ENCODE measurements at regions not wholly inside any gene's neighbourhood (a gene's known extent, or its start where the extent isn't known, plus 50 kb on each side); places are given as distances from the start of the nearest gene placed in this dataset.

- Mint-ChIP-seq H3K4me1 (peaks cover 21% of the 10 kb centered on the region), H3K9me3 (no peaks in the 10 kb centered on the region), H3K27ac (no peak overlapping the region), H3K4me3 (no peak overlapping the region), H3K36me3 (ENCODE audit: low read depth) (no peaks in the 10 kb centered on the region), H3K27me3 (ENCODE audit: low read depth) (no peaks in the 10 kb centered on the region)
- no peak for TF ChIP-seq CTCF (IDR thresholded peaks at IDR 0.05; ENCODE audit: unreplicated experiment in 3 of 3)
Measured at GRCh38 chr20:55099251-55099650, 623.9 kb downstream of the DOK5 start.

DNA sequence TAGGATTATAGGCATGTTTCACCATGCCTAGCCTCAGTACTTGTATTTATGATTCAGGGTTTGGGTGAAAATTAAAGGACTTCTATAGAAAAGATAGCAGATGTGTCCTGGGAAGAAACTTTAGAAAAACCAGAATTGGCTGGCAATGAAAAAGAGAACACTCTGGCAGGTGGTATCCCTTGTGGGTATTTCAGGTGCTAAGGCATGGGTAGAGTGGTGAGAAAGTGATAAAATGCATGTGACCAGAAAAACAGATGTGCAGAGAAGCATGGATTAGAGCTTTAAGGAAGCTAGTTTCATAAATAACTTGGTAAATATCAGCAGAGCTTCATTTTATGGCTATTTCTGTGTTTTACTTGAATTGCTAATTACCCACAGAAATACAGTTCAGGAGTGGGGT is 622.2 kb downstream of the DOK5 start:
- Mint-ChIP-seq H3K4me3 (no peak overlapping the region), H3K27ac (no peak overlapping the region), H3K36me3 (ENCODE audit: low read depth) (no peaks in the 10 kb centered on the region), H3K9me3 (no peaks in the 10 kb centered on the region), H3K4me1 (peaks cover 24% of the 10 kb centered on the region), H3K27me3 (ENCODE audit: low read depth) (no peaks in the 10 kb centered on the region)
- TF ChIP-seq CTCF (IDR thresholded peaks at IDR 0.05; ENCODE audit: unreplicated experiment in 3 of 3): no peak

GRCh38 chr20:55095745-55096400 is 620.5 kb downstream of the DOK5 start:
- TF ChIP-seq CTCF (IDR thresholded peaks at IDR 0.05; ENCODE audit: unreplicated experiment in 3 of 3): no peak

GRCh38 chr20:55094353-55094861 is 619.0 kb downstream of the DOK5 start:
- Mint-ChIP-seq H3K4me1 (peaks cover 24% of the 10 kb centered on the region), H3K27ac (peak overlapping the region; percentile 23 to 66 (median 49)), H3K9me3 (no peaks in the 10 kb centered on the region), H3K4me3 (no peak overlapping the region), H3K27me3 (ENCODE audit: low read depth) (no peaks in the 10 kb centered on the region), H3K36me3 (ENCODE audit: low read depth) (no peaks in the 10 kb centered on the region)
- no peak for TF ChIP-seq CTCF (IDR thresholded peaks at IDR 0.05; ENCODE audit: unreplicated experiment in 3 of 3)

More at GRCh38 chr20:55095745-55096400, 620.5 kb downstream of the DOK5 start:
- no peaks in the 10 kb centered on the region for H3K36me3 Mint-ChIP-seq (ENCODE audit: low read depth)
- H3K9me3 Mint-ChIP-seq: no peaks in the 10 kb centered on the region
- no peaks in the 10 kb centered on the region for H3K27me3 Mint-ChIP-seq (ENCODE audit: low read depth)
- H3K27ac Mint-ChIP-seq: peak overlapping the region in 1 of 3 experiments; percentile 9
- H3K4me3 Mint-ChIP-seq: no peak overlapping the region
- peaks cover 24% of the 10 kb centered on the region for H3K4me1 Mint-ChIP-seq

GRCh38 chr20:55090286-55090685 is 614.9 kb downstream of the DOK5 start:
- H3K27ac Mint-ChIP-seq: no peak overlapping the region
- no peak for TF ChIP-seq CTCF (IDR thresholded peaks at IDR 0.05; ENCODE audit: unreplicated experiment in 3 of 3)
- no peaks in the 10 kb centered on the region for H3K9me3 Mint-ChIP-seq
- H3K4me3 Mint-ChIP-seq: no peak overlapping the region
- H3K27me3 Mint-ChIP-seq (ENCODE audit: low read depth): peaks cover 3% of the 10 kb centered on the region
- H3K36me3 Mint-ChIP-seq (ENCODE audit: low read depth): no peaks in the 10 kb centered on the region
- peaks cover 10% of the 10 kb centered on the region for H3K4me1 Mint-ChIP-seq

GRCh38 chr20:55086421-55086820 is 611.0 kb downstream of the DOK5 start:
- Mint-ChIP-seq H3K9me3 (no peaks in the 10 kb centered on the region), H3K27me3 (ENCODE audit: low read depth) (peaks cover 3% of the 10 kb centered on the region), H3K36me3 (ENCODE audit: low read depth) (no peaks in the 10 kb centered on the region), H3K4me1 (no peaks in the 10 kb centered on the region), H3K27ac (no peak overlapping the region), H3K4me3 (no peak overlapping the region)
- TF ChIP-seq CTCF (IDR thresholded peaks at IDR 0.05; ENCODE audit: unreplicated experiment in 3 of 3): no peak
